A549 (cell line): ENCODE measurements at regions not wholly inside any gene's neighbourhood (a gene's known extent, or its start where the extent isn't known, plus 50 kb on each side); places are given as distances from the start of the nearest gene placed in this dataset.
"Not testable (repeated sequence)": the region's sequence is repeated elsewhere in the genome, so short reads cannot be mapped to it uniquely, and the experiment has no call there.

ENCODE experiments used
- ATAC-seq, 2 experiments: fragments of 200-7000 bp in 1 of 2; fragments of >200 bp in 1 of 2; cut with Nextera tagmentation in 1 of 2; cut with Tn5 transposase in 1 of 2; 3 replicates each; pipeline versions ENCODE4 v1.8.0 to v1.9.1; 2018 to 2020; ENCODE audit warnings: mild to moderate bottlenecking in 1 of 2, moderate library complexity in 1 of 2
- CTCF ChIA-PET: fragments of 300-600 bp; sonication (Branson Sonifier 250); formaldehyde crosslinking; extraction: SDS; loops from one replicate; lab custom pipeline; 2021; ENCODE audit warnings: antibody characterized with exemption, inconsistent platforms; lab: Yijun Ruan, JAX
- POLR2A ChIA-PET: fragments of 350-600 bp; formaldehyde crosslinking; extraction: SDS; loops from one replicate; lab custom pipeline; 2021; ENCODE audit warnings: antibody characterized with exemption, inconsistent platforms; lab: Yijun Ruan, JAX
- DNase-seq, 2 experiments: peaks; one replicate each; pipeline versions ENCODE4 v3.0.0 to v3.0.0-alpha.2; 2011 to 2016; ENCODE audit warnings: low read depth in 1 of 2, low spot score in 1 of 2
- FAIRE-seq: peaks from 2 replicates; lab custom pipeline; 2011; peaks lifted over from hg19 to GRCh38; lab: Jason Lieb, UNC
- H3K27ac ChIP-seq, 2 experiments: fragments of >200 bp; sonication (Bioruptor Twin); formaldehyde crosslinking; 3 replicates each; pipeline ENCODE4 v1.5.1; 2016 to 2017
- H3K4me1 ChIP-seq: fragments of >200 bp; sonication (Bioruptor Twin); formaldehyde crosslinking; 3 replicates; pipeline ENCODE4 v1.6.1; 2016
- H3K4me2 ChIP-seq: fragments of >200 bp; sonication (Bioruptor Twin); formaldehyde crosslinking; 3 replicates; pipeline ENCODE4 v1.6.1; 2016
- H3K4me3 ChIP-seq: fragments of >200 bp; sonication (Bioruptor Twin); formaldehyde crosslinking; 3 replicates; pipeline ENCODE4 v1.5.1; 2016
- H3K9me3 ChIP-seq: fragments of >200 bp; sonication (Bioruptor Twin); formaldehyde crosslinking; 3 replicates; pipeline ENCODE4 v1.6.1; 2016
- BHLHE40 ChIP-seq: IDR thresholded peaks from 2 replicates; pipeline ENCODE4 v1.6.1; 2012; ENCODE audit warnings: low read depth, low read length, inconsistent platforms
- CHD2 ChIP-seq: fragments of 150-350 bp; IDR thresholded peaks from 2 replicates; pipeline ENCODE4 v1.6.1; 2014; ENCODE audit warnings: low read length; ENCODE audit not compliant: partially characterized antibody
- EHF ChIP-seq: fragments of 250-450 bp; sonication (Bioruptor Pico); IDR thresholded peaks from 2 replicates; pipeline ENCODE4 v1.5.0; 2020; ENCODE audit warnings: mild to moderate bottlenecking
- EHMT2 ChIP-seq: fragments of 200-600 bp; sonication (generic); IDR thresholded peaks from 2 replicates; pipeline ENCODE4 v1.6.1; 2016; ENCODE audit warnings: antibody characterized with exemption, low read depth, mild to moderate bottlenecking, moderate library complexity
- EP300 ChIP-seq, 2 experiments: fragments of >200 bp; sonication (Bioruptor Twin); formaldehyde crosslinking; IDR thresholded peaks; 2 replicates in 1 of 2; 3 replicates in 1 of 2; pipeline ENCODE4 v1.6.1; 2016 to 2017
- ESRRA ChIP-seq: fragments of 150-350 bp; IDR thresholded peaks from 2 replicates; pipeline ENCODE4 v1.6.1; 2014; ENCODE audit warnings: mild to moderate bottlenecking, low read length, borderline replicate concordance
- FOSB ChIP-seq: fragments of 250-450 bp; sonication (Bioruptor Pico); IDR thresholded peaks from 2 replicates; pipeline ENCODE4 v1.5.0; 2020; ENCODE audit warnings: mild to moderate bottlenecking, moderate library complexity
- FOXS1 ChIP-seq: fragments of 250-450 bp; sonication (Bioruptor Pico); IDR thresholded peaks from 2 replicates; pipeline ENCODE4 v1.5.0; 2020; ENCODE audit warnings: mild to moderate bottlenecking, moderate library complexity
- GATA3 ChIP-seq: IDR thresholded peaks from 2 replicates; pipeline ENCODE4 v1.6.1; 2012; ENCODE audit warnings: borderline replicate concordance
- HOXB5 ChIP-seq: fragments of 250-450 bp; sonication (Bioruptor Pico); IDR thresholded peaks from 2 replicates; pipeline ENCODE4 v1.5.0; 2020; ENCODE audit warnings: mild to moderate bottlenecking, moderate library complexity
- JUN ChIP-seq, 2 experiments: fragments of >200 bp; sonication (Bioruptor Twin); formaldehyde crosslinking; IDR thresholded peaks; 2 replicates in 1 of 2; 3 replicates in 1 of 2; pipeline ENCODE4 v1.6.1; 2016 to 2017
- JUNB ChIP-seq: fragments of >200 bp; sonication (Bioruptor Twin); formaldehyde crosslinking; IDR thresholded peaks from 2 replicates; pipeline ENCODE4 v1.6.1; 2016
- KDM1A ChIP-seq: fragments of 200-600 bp; sonication (generic); IDR thresholded peaks from 2 replicates; pipeline ENCODE4 v1.6.1; 2016; ENCODE audit warnings: low read depth, mild to moderate bottlenecking
- MAFK ChIP-seq: fragments of 450-650 bp; IDR thresholded peaks from 2 replicates; pipeline ENCODE4 v1.6.1; 2014; ENCODE audit not compliant: partially characterized antibody
- MAX ChIP-seq: IDR thresholded peaks from 2 replicates; pipeline ENCODE4 v1.6.1; 2012
- NR3C1 ChIP-seq: fragments of >200 bp; sonication (Bioruptor Twin); formaldehyde crosslinking; IDR thresholded peaks from 3 replicates; pipeline ENCODE4 v1.6.1; 2017
- PHF8 ChIP-seq: fragments of 200-600 bp; sonication (generic); IDR thresholded peaks from 2 replicates; pipeline ENCODE4 v1.6.1; 2016; ENCODE audit warnings: low read depth, mild to moderate bottlenecking, antibody characterized with exemption, moderate library complexity, borderline replicate concordance
- RARB ChIP-seq: fragments of 250-450 bp; sonication (Bioruptor Pico); IDR thresholded peaks from 2 replicates; pipeline ENCODE4 v1.8.0; 2021; ENCODE audit warnings: mild to moderate bottlenecking, moderate library complexity
- RNF2 ChIP-seq: fragments of 200-600 bp; sonication (generic); IDR thresholded peaks from 2 replicates; pipeline ENCODE4 v1.6.1; 2016; ENCODE audit warnings: low read depth, mild to moderate bottlenecking, antibody characterized with exemption, moderate library complexity, borderline replicate concordance
- ZFP36 ChIP-seq: fragments of 450-650 bp; IDR thresholded peaks from 2 replicates; pipeline ENCODE4 v1.6.1; 2014; ENCODE audit warnings: borderline replicate concordance; ENCODE audit not compliant: partially characterized antibody
- WGBS: methylation state at CpG from one replicate; pipeline ENCODE4 v1.1.6; 2017; ENCODE audit errors: missing lambda C conversion rate; 5-methylcytosine and 5-hydroxymethylcytosine counted together

- FAIRE-seq: no peak
- H3K4me1 ChIP-seq: no peaks in the 10 kb centered on the region
- 0% methylated on average over 1 of the region's 1 CpG for WGBS
- CTCF ChIA-PET: no interaction called here
- TF ChIP-seq FOSB: no peak
- TF ChIP-seq EHMT2: no peak
- TF ChIP-seq CHD2: no peak
- TF ChIP-seq EP300 (IDR thresholded peaks at IDR 0.05): no peak
- no peak for TF ChIP-seq HOXB5
- TF ChIP-seq BHLHE40: no peak
- TF ChIP-seq RNF2: no peak
- no peak for TF ChIP-seq RARB (CRISPR knock-in tag)
- no peak for ATAC-seq
- no peak overlapping the region for H3K4me3 ChIP-seq
- H3K4me2 ChIP-seq: no peak overlapping the region
- POLR2A ChIA-PET: no interaction called here
- DNase-seq: no peak
- H3K27ac ChIP-seq: no peak overlapping the region
- H3K9me3 ChIP-seq: no peaks in the 10 kb centered on the region
These were observed 2133.6 kb upstream of the ACO1 start for GRCh38 chr9:30250872-30251271.

GRCh38 chr9:30258094-30258493 lies 2126.3 kb upstream of the ACO1 start:
- 17% methylated on average over 4 of the region's 4 CpGs for WGBS
- H3K4me2 ChIP-seq: no peak overlapping the region
- ATAC-seq: no peak
- no peak for DNase-seq
- ChIA-PET CTCF (interaction anchor here (0.6 kb wide), 1 partner anchor 461 kb away, joined by 3 read pairs; no protein-coding TSS in a partner anchor), POLR2A (no interaction called here)
- FAIRE-seq: no peak
- H3K9me3 ChIP-seq: 0 out of 3 replicates have a peak, but pooled peaks cover 4% of the 10 kb centered on the region
- H3K4me1 ChIP-seq: no peaks in the 10 kb centered on the region
- TF ChIP-seq EHF (CRISPR knock-in tag) (no peak), KDM1A (no peak), PHF8 (no peak), MAX (no peak), ESRRA (no peak), JUN (IDR thresholded peaks at IDR 0.05) (no peak), NR3C1 (no peak)
- TF ChIP-seq, all 56 proteins: peak for 0
- H3K27ac ChIP-seq: no peak overlapping the region
- H3K4me3 ChIP-seq: no peak overlapping the region

- H3K4me2 ChIP-seq: no peak overlapping the region
- no peak overlapping the region for H3K4me3 ChIP-seq
- H3K27ac ChIP-seq: no peak overlapping the region
- H3K4me1 ChIP-seq: no peaks in the 10 kb centered on the region
- no peak for DNase-seq
- TF ChIP-seq GATA3 (no peak), ZFP36 (no peak), JUN (IDR thresholded peaks at IDR 0.05) (no peak), JUNB (no peak)
- TF ChIP-seq, all 56 proteins: peak for 0
- ATAC-seq (no peak), FAIRE-seq (no peak)
- no peaks in the 10 kb centered on the region for H3K9me3 ChIP-seq
- POLR2A ChIA-PET: no interaction called here
- CTCF ChIA-PET: no interaction called here
- WGBS: 3% methylated on average over 1 of the region's 1 CpG
These were observed 2104.1 kb upstream of the ACO1 start for GRCh38 chr9:30280229-30280900.

GRCh38 chr9:30289435-30289834 lies 2095.0 kb upstream of the ACO1 start:
- Histone ChIP-seq H3K9me3 (no peaks in the 10 kb centered on the region), H3K27ac (no peak overlapping the region), H3K4me1 (no peaks in the 10 kb centered on the region), H3K4me3 (no peak overlapping the region), H3K4me2 (no peak overlapping the region)
- no peak for FAIRE-seq
- 0% methylated on average over 2 of the region's 2 CpGs for WGBS
- POLR2A ChIA-PET: no interaction called here
- no peak for DNase-seq
- no peak for ATAC-seq
- CTCF ChIA-PET: interaction anchor here (0.7 kb wide), 1 partner anchor 26 kb away, joined by 3 read pairs; no protein-coding TSS in a partner anchor
- TF ChIP-seq FOXS1 (no peak), MAFK (peak; percentile 49)

GRCh38 chr9:30292026-30292425 lies 2092.4 kb upstream of the ACO1 start:
- FAIRE-seq, ATAC-seq, H3K4me3 ChIP-seq, H3K9me3 ChIP-seq, H3K4me2 ChIP-seq, H3K4me1 ChIP-seq, CTCF ChIA-PET, H3K27ac ChIP-seq, POLR2A ChIA-PET, DNase-seq: not testable (repeated sequence)
